ENCODE measurements at regions not wholly inside any gene's neighbourhood (a gene's known extent, or its start where the extent isn't known, plus 50 kb on each side); places are given as distances from the start of the nearest gene placed in this dataset.
A peak's percentile ranks its signal among the peaks of the same experiment; 100 is the strongest.

DNA sequence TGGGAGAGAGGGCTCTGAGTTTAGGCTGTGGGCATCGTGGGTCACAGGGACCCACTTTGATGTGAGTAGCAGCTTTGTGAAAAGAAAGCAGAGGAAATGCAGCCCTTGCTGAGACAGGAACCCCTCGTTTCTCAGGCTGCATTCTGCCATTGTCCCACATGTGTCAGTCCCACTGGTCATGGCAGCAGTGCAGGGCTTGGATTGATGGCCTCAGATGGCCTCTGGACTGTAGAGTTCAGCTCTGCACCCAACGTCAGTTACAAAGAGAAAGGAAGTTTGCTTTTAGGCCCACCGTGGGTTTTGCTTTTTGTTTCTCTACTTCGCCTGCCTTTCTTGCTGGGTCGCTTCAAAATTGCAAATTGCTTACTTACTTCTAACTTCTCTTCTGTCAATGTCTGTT lies 248.3 kb upstream of the KLF3 start (continued):
- TF ChIP-seq ZMYM3 (CRISPR knock-in tag; IDR thresholded peaks at IDR 0.05) (0 out of 2 replicates have a peak, but pooled peaks have one; percentile 50), SYNCRIP (IDR thresholded peaks at IDR 0.05; ENCODE audit: insufficient read depth, low read depth, low read length) (no peak), ZNF839 (CRISPR knock-in tag; IDR thresholded peaks at IDR 0.05; ENCODE audit: borderline replicate concordance) (no peak), HOXD1 (CRISPR knock-in tag; IDR thresholded peaks at IDR 0.05) (no peak), ZSCAN22 (CRISPR knock-in tag; IDR thresholded peaks at IDR 0.05) (0 out of 2 replicates have a peak, but pooled peaks have one; percentile 26), JUND (CRISPR knock-in tag; IDR thresholded peaks at IDR 0.05) (no peak), CREM (IDR thresholded peaks at IDR 0.05) (no peak), CREM (CRISPR knock-in tag; IDR thresholded peaks at IDR 0.05) (no peak), ELF4 (CRISPR knock-in tag; IDR thresholded peaks at IDR 0.05; ENCODE audit: borderline replicate concordance) (0 out of 2 replicates have a peak, but pooled peaks have one; percentile 34), HCFC1 (IDR thresholded peaks at IDR 0.05; ENCODE audit: low read depth, low read length) (no peak), HNF4G (IDR thresholded peaks at IDR 0.05; ENCODE audit: borderline replicate concordance, low read depth, low read length) (peak; percentile 28), HNF4G (CRISPR knock-in tag; IDR thresholded peaks at IDR 0.05; ENCODE audit: borderline replicate concordance, low read depth) (no peak), HNF4A (CRISPR knock-in tag; IDR thresholded peaks at IDR 0.05) (peak; percentile 73), ZNF776 (CRISPR knock-in tag; IDR thresholded peaks at IDR 0.05) (no peak), HMG20A (CRISPR knock-in tag; IDR thresholded peaks at IDR 0.05; ENCODE audit: borderline replicate concordance) (peak; percentile 30; the same call in 1 of the 2 replicates), ZNF343 (CRISPR knock-in tag; IDR thresholded peaks at IDR 0.05) (no peak), AKAP8 (CRISPR knock-in tag; IDR thresholded peaks at IDR 0.05) (no peak), KLF12 (CRISPR knock-in tag; IDR thresholded peaks at IDR 0.05; ENCODE audit: borderline replicate concordance) (no peak), ZNF292 (CRISPR knock-in tag; IDR thresholded peaks at IDR 0.05; ENCODE audit: borderline replicate concordance, low read depth) (peak; percentile 68; the same call in 1 of the 2 replicates), RELA (CRISPR knock-in tag; IDR thresholded peaks at IDR 0.05) (no peak), SOX5 (CRISPR knock-in tag; IDR thresholded peaks at IDR 0.05; ENCODE audit: borderline replicate concordance) (peak; percentile 32; the same call in 1 of the 2 replicates), ATF7 (IDR thresholded peaks at IDR 0.05) (no peak), ATF7 (CRISPR knock-in tag; IDR thresholded peaks at IDR 0.05) (no peak)
- TF ChIP-seq, protein P1, sequence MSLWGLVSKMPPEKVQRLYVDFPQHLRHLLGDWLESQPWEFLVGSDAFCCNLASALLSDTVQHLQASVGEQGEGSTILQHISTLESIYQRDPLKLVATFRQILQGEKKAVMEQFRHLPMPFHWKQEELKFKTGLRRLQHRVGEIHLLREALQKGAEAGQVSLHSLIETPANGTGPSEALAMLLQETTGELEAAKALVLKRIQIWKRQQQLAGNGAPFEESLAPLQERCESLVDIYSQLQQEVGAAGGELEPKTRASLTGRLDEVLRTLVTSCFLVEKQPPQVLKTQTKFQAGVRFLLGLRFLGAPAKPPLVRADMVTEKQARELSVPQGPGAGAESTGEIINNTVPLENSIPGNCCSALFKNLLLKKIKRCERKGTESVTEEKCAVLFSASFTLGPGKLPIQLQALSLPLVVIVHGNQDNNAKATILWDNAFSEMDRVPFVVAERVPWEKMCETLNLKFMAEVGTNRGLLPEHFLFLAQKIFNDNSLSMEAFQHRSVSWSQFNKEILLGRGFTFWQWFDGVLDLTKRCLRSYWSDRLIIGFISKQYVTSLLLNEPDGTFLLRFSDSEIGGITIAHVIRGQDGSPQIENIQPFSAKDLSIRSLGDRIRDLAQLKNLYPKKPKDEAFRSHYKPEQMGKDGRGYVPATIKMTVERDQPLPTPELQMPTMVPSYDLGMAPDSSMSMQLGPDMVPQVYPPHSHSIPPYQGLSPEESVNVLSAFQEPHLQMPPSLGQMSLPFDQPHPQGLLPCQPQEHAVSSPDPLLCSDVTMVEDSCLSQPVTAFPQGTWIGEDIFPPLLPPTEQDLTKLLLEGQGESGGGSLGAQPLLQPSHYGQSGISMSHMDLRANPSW (CRISPR knock-in tag; IDR thresholded peaks at IDR 0.05; ENCODE audit: borderline replicate concordance), result no peak
- TF ChIP-seq, protein P2, sequence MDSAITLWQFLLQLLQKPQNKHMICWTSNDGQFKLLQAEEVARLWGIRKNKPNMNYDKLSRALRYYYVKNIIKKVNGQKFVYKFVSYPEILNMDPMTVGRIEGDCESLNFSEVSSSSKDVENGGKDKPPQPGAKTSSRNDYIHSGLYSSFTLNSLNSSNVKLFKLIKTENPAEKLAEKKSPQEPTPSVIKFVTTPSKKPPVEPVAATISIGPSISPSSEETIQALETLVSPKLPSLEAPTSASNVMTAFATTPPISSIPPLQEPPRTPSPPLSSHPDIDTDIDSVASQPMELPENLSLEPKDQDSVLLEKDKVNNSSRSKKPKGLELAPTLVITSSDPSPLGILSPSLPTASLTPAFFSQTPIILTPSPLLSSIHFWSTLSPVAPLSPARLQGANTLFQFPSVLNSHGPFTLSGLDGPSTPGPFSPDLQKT (CRISPR knock-in tag; IDR thresholded peaks at IDR 0.05; ENCODE audit: borderline replicate concordance), result no peak
- TF ChIP-seq, protein P3, sequence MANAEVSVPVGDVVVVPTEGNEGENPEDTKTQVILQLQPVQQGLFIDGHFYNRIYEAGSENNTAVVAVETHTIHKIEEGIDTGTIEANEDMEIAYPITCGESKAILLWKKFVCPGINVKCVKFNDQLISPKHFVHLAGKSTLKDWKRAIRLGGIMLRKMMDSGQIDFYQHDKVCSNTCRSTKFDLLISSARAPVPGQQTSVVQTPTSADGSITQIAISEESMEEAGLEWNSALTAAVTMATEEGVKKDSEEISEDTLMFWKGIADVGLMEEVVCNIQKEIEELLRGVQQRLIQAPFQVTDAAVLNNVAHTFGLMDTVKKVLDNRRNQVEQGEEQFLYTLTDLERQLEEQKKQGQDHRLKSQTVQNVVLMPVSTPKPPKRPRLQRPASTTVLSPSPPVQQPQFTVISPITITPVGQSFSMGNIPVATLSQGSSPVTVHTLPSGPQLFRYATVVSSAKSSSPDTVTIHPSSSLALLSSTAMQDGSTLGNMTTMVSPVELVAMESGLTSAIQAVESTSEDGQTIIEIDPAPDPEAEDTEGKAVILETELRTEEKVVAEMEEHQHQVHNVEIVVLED (CRISPR knock-in tag; IDR thresholded peaks at IDR 0.05; ENCODE audit: borderline replicate concordance), result no peak
